H1 (cell line): ENCODE measurements at regions not wholly inside any gene's neighbourhood (a gene's known extent, or its start where the extent isn't known, plus 50 kb on each side); places are given as distances from the start of the nearest gene placed in this dataset.

Experiments
- CTCF ChIA-PET: fragments of 300-600 bp; sonication (Branson Sonifier 250); formaldehyde crosslinking; loops from one replicate; lab custom pipeline; 2021; ENCODE audit not compliant: partially characterized antibody; lab: Charles Lee
- POLR2A ChIA-PET: fragments of 300-600 bp; sonication (Branson Sonifier 250); formaldehyde crosslinking; loops from one replicate; lab custom pipeline; 2021; ENCODE audit warnings: inconsistent platforms; ENCODE audit not compliant: partially characterized antibody; lab: Charles Lee
- DNase-seq, 2 experiments: peaks; one replicate each; pipeline versions ENCODE4 v3.0.0 to v3.0.0-alpha.2; 2010 to 2022; ENCODE audit warnings: low spot score in 2 of 2, low read depth in 1 of 2, mixed read lengths in 1 of 2
- FAIRE-seq: peaks from 2 replicates; lab custom pipeline; 2011; peaks lifted over from hg19 to GRCh38; lab: Jason Lieb, UNC
- H2AFZ ChIP-seq: 2 replicates; pipeline ENCODE4 v1.8.1; 2012; ENCODE audit warnings: low read length, inconsistent platforms
- H2AK5ac ChIP-seq: 2 replicates; pipeline ENCODE4 v1.6.1; 2013; ENCODE audit warnings: low read depth, low read length
- H2BK120ac ChIP-seq: replicated peaks from 2 replicates; pipeline ENCODE3; 2013; ENCODE audit warnings: low read depth, low read length, inconsistent platforms
- H2BK12ac ChIP-seq: 2 replicates; pipeline ENCODE4 v1.6.1; 2013; ENCODE audit warnings: low read depth, low read length
- H2BK15ac ChIP-seq: 2 replicates; pipeline ENCODE4 v1.6.1; 2013; ENCODE audit warnings: low read length
- H2BK20ac ChIP-seq: 2 replicates; pipeline ENCODE4 v1.6.1; 2013; ENCODE audit warnings: low read length
- H2BK5ac ChIP-seq: 2 replicates; pipeline ENCODE4 v1.6.1; 2013; ENCODE audit warnings: low read depth, low read length
- H3K14ac ChIP-seq: 2 replicates; pipeline ENCODE4 v1.6.1; 2013; ENCODE audit warnings: inconsistent platforms; ENCODE audit not compliant: insufficient read length
- H3K18ac ChIP-seq: 2 replicates; pipeline ENCODE4 v1.6.1; 2013; ENCODE audit warnings: low read length; ENCODE audit errors: extremely low read depth
- H3K23ac ChIP-seq: 2 replicates; pipeline ENCODE4 v1.6.1; 2013; ENCODE audit warnings: inconsistent platforms; ENCODE audit not compliant: insufficient read length
- H3K23me2 ChIP-seq: 2 replicates; pipeline ENCODE4 v1.6.1; 2013; ENCODE audit warnings: low read depth, low read length
- H3K27ac ChIP-seq: 2 replicates; pipeline ENCODE4 v1.6.1; 2011; ENCODE audit warnings: low read depth, low read length, inconsistent platforms
- H3K27me3 ChIP-seq, 4 experiments: replicated peaks in 1 of 4; 1 replicate in 1 of 4; 2 replicates in 3 of 4; pipeline versions ENCODE4 v1.6.1 to v1.8.1; 2011 to 2013; ENCODE audit warnings: low read length in 3 of 4, mild to moderate bottlenecking in 3 of 4, inconsistent platforms in 2 of 4, mixed read lengths in 2 of 4, moderate library complexity in 1 of 4; ENCODE audit not compliant: control insufficient read depth in 3 of 4, insufficient read depth in 3 of 4; ENCODE audit errors: extremely low read depth in 1 of 4
- H3K36me3 ChIP-seq, 4 experiments: 2 replicates each; pipeline versions ENCODE4 v1.6.1 to v1.8.1; 2011 to 2013; ENCODE audit warnings: mild to moderate bottlenecking in 4 of 4, low read length in 3 of 4, moderate library complexity in 2 of 4, control low read depth in 1 of 4, inconsistent platforms in 1 of 4; ENCODE audit not compliant: insufficient read depth in 4 of 4, control insufficient read depth in 2 of 4
- H3K4ac ChIP-seq: replicated peaks from 2 replicates; pipeline ENCODE3; 2013; ENCODE audit warnings: low read length, low read depth, mixed read lengths, inconsistent platforms; ENCODE audit not compliant: insufficient read length
- H3K4me1 ChIP-seq, 4 experiments: replicated peaks in 1 of 4; 1 replicate in 1 of 4; 2 replicates in 3 of 4; pipeline versions ENCODE4 v1.6.1 to v1.8.1; 2011 to 2013; ENCODE audit warnings: low read length in 3 of 4, inconsistent platforms in 2 of 4, mixed read lengths in 1 of 4; ENCODE audit not compliant: insufficient read depth in 4 of 4, control insufficient read depth in 3 of 4
- H3K4me2 ChIP-seq, 2 experiments: 2 replicates each; pipeline versions ENCODE4 v1.6.1 to v1.8.1; 2011 to 2013; ENCODE audit warnings: low read depth in 2 of 2, low read length in 2 of 2, control low read depth in 1 of 2, inconsistent platforms in 1 of 2, mild to moderate bottlenecking in 1 of 2; ENCODE audit not compliant: insufficient read depth in 1 of 2
- H3K4me3 ChIP-seq, 4 experiments: fragments of 200-600, 300-600 bp in 1 of 4; sonication (generic), shearing (Covaris generic), sonication (Bioruptor Twin) in 1 of 4; 2 replicates each; pipeline versions ENCODE4 v1.5.1 to v1.8.1; 2011 to 2016; ENCODE audit warnings: low read length in 4 of 4, low read depth in 3 of 4, control low read depth in 2 of 4, inconsistent platforms in 2 of 4, mild to moderate bottlenecking in 2 of 4, mixed read lengths in 1 of 4, moderate library complexity in 1 of 4; ENCODE audit not compliant: insufficient read depth in 2 of 4; ENCODE audit errors: extremely low read depth in 1 of 4
- H3K56ac ChIP-seq: replicated peaks from 2 replicates; pipeline ENCODE3; 2013; ENCODE audit warnings: low read depth, mild to moderate bottlenecking, mixed read lengths, low read length, inconsistent platforms; ENCODE audit not compliant: insufficient read length
- H3K79me1 ChIP-seq: 2 replicates; pipeline ENCODE4 v1.6.1; 2013; ENCODE audit warnings: low read depth, low read length, control low read depth
- H3K79me2 ChIP-seq, 2 experiments: 2 replicates each; pipeline versions ENCODE4 v1.6.1 to v1.8.1; 2012 to 2013; ENCODE audit warnings: low read length in 2 of 2, mild to moderate bottlenecking in 2 of 2, inconsistent platforms in 1 of 2; ENCODE audit not compliant: insufficient read depth in 2 of 2, control insufficient read depth in 1 of 2
- H3K9ac ChIP-seq, 4 experiments: replicated peaks in 1 of 4; 1 replicate in 1 of 4; 2 replicates in 3 of 4; pipeline versions ENCODE4 v1.6.1 to v1.8.1; 2011 to 2013; ENCODE audit warnings: low read depth in 3 of 4, low read length in 3 of 4, control low read depth in 2 of 4, mild to moderate bottlenecking in 2 of 4, moderate library complexity in 2 of 4, inconsistent platforms in 1 of 4; ENCODE audit errors: extremely low read depth in 1 of 4
- H3K9me3 ChIP-seq, 2 experiments: 2 replicates each; pipeline versions ENCODE4 v1.6.1 to v1.8.1; 2012 to 2013; ENCODE audit warnings: mild to moderate bottlenecking in 2 of 2, moderate library complexity in 2 of 2, control low read depth in 1 of 2, inconsistent platforms in 1 of 2, low read depth in 1 of 2, low read length in 1 of 2, mixed read lengths in 1 of 2; ENCODE audit not compliant: insufficient read depth in 2 of 2
- H4K20me1 ChIP-seq, 2 experiments: replicated peaks in 1 of 2; 2 replicates each; pipeline versions ENCODE3 to v1.8.1; 2011 to 2013; ENCODE audit warnings: inconsistent platforms in 2 of 2, low read length in 2 of 2, mild to moderate bottlenecking in 1 of 2; ENCODE audit not compliant: insufficient read depth in 2 of 2, control insufficient read depth in 1 of 2
- H4K5ac ChIP-seq: 2 replicates; pipeline ENCODE4 v1.6.1; 2013; ENCODE audit warnings: low read length, low read depth, mixed read lengths, inconsistent platforms; ENCODE audit not compliant: insufficient read length
- H4K8ac ChIP-seq: 2 replicates; pipeline ENCODE4 v1.8.0; 2013; ENCODE audit warnings: mild to moderate bottlenecking, moderate library complexity, low read length, inconsistent platforms; ENCODE audit not compliant: insufficient read depth; ENCODE audit errors: extremely low read depth
- H4K91ac ChIP-seq: replicated peaks from 2 replicates; pipeline ENCODE3; 2013; ENCODE audit warnings: low read length, mixed read lengths, inconsistent platforms; ENCODE audit not compliant: insufficient read length
- SP2 ChIP-seq: IDR thresholded peaks from 2 replicates; pipeline ENCODE4 v1.6.1; 2012; ENCODE audit warnings: mild to moderate bottlenecking, low read length, inconsistent platforms
- SP4 ChIP-seq: IDR thresholded peaks from 2 replicates; pipeline ENCODE4 v1.6.1; 2012; ENCODE audit warnings: low read length, inconsistent platforms
- TBP ChIP-seq: IDR thresholded peaks from 2 replicates; pipeline ENCODE4 v1.6.1; 2011; ENCODE audit warnings: low read depth, low read length, improper control_type of control experiment
- WGBS, 2 experiments: shearing (Covaris generic) in 1 of 2; methylation state at CpG; one replicate each; pipeline versions ENCODE4 v1.1.6 to v1.1.7; 2013 to 2015; ENCODE audit warnings: low lambda C conversion rate in 2 of 2, mixed read lengths in 2 of 2, inconsistent platforms in 1 of 2, low coverage in 1 of 2, missing lambda C conversion rate in 1 of 2; ENCODE audit not compliant: insufficient replicate concordance in 2 of 2, insufficient coverage in 1 of 2, insufficient read length in 1 of 2; ENCODE audit errors: extremely low coverage in 1 of 2, missing lambda C conversion rate in 1 of 2; 5-methylcytosine and 5-hydroxymethylcytosine counted together

GRCh38 chr4:131013226-131013625, 1917.3 kb downstream of the C4orf33 start:
- Histone ChIP-seq H2BK5ac (no peak overlapping the region), H3K4ac (no peak overlapping the region), H3K27ac (no peak overlapping the region), H3K56ac (no peak overlapping the region), H4K20me1 (no peaks in the 10 kb centered on the region), H3K18ac (no peak overlapping the region), H3K79me1 (no peaks in the 10 kb centered on the region), H2AFZ (no peak overlapping the region), H3K27me3 (peaks cover 0 to 3% (median 0%) of the 10 kb centered on the region in 4 experiments; a peak in 3 of 7 replicates), H3K9me3 (no peaks in the 10 kb centered on the region; a peak in 2 of 4 replicates), H3K4me1 (peaks cover 0 to 7% (median 2%) of the 10 kb centered on the region in 4 experiments; a peak in 3 of 7 replicates), H2BK15ac (no peak overlapping the region), H3K9ac (no peak overlapping the region), H3K23ac (no peak overlapping the region), H4K5ac (no peak overlapping the region), H4K8ac (no peak overlapping the region), H3K23me2 (no peaks in the 10 kb centered on the region), H2BK120ac (no peak overlapping the region), H3K36me3 (no peaks in the 10 kb centered on the region), H3K4me2 (no peak overlapping the region; a peak in 1 of 4 replicates), H2BK20ac (no peak overlapping the region), H3K14ac (no peak overlapping the region), H2BK12ac (no peak overlapping the region), H4K91ac (no peak overlapping the region), H3K4me3 (no peak overlapping the region; a peak in 1 of 8 replicates), H2AK5ac (no peak overlapping the region), H3K79me2 (no peaks in the 10 kb centered on the region)
- no peak for DNase-seq
- no peak for TF ChIP-seq TBP
- no peak for TF ChIP-seq SP4
- TF ChIP-seq SP2: no peak
- WGBS, 2 experiments: 0% methylated on average over 1 of the region's 1 CpG; no CpG with 5 or more reads in 1 of the 2 experiments
- CTCF ChIA-PET: interaction anchor here (1.5 kb wide), 1 partner anchor 10 kb away, joined by 4 read pairs; no protein-coding TSS in a partner anchor
- no peak for FAIRE-seq
- POLR2A ChIA-PET: no interaction called here
